Hematopoietic multipotent progenitor cell treated with erythropoietin and hydrocortisone succinate and interleukin-3 and kit ligand, for 15 days (in vitro differentiated cells): ENCODE measurements at regions not wholly inside any gene's neighbourhood (a gene's known extent, or its start where the extent isn't known, plus 50 kb on each side); places are given as distances from the start of the nearest gene placed in this dataset.

Experiments
- DNase-seq: peaks from one replicate; pipeline ENCODE4 v3.0.0-alpha.2; 2015; ENCODE audit warnings: low spot score

- no peak for DNase-seq
Measured at GRCh38 chr11:115695677-115696364, 191.6 kb upstream of the CADM1 start.

GRCh38 chr11:115693002-115693401 lies 188.8 kb upstream of the CADM1 start:
- no peak for DNase-seq

GRCh38 chr11:115691030-115691429 lies 186.8 kb upstream of the CADM1 start:
- no peak for DNase-seq

GRCh38 chr11:115687934-115688333 lies 183.7 kb upstream of the CADM1 start:
- DNase-seq = no peak

- no peak for DNase-seq
Measured at GRCh38 chr11:115684699-115685098, 180.5 kb upstream of the CADM1 start.

- no peak for DNase-seq
Measured at GRCh38 chr11:115684135-115684534, 179.9 kb upstream of the CADM1 start.

- DNase-seq = no peak
Measured at GRCh38 chr11:115682888-115683287, 178.7 kb upstream of the CADM1 start.

- no peak for DNase-seq
Measured at GRCh38 chr11:115682101-115682500, 177.9 kb upstream of the CADM1 start.

GRCh38 chr11:115679945-115680344 lies 175.7 kb upstream of the CADM1 start:
- no peak for DNase-seq

GRCh38 chr11:115678942-115679341 lies 174.7 kb upstream of the CADM1 start:
- DNase-seq = no peak

GRCh38 chr11:115677190-115677589 lies 173.0 kb upstream of the CADM1 start:
- DNase-seq = no peak

- DNase-seq = no peak
Measured at GRCh38 chr11:115676768-115677167, 172.6 kb upstream of the CADM1 start.

GRCh38 chr11:115676206-115676605 lies 172.0 kb upstream of the CADM1 start:
- DNase-seq = no peak

- DNase-seq = no peak
Measured at GRCh38 chr11:115674937-115675544, 170.8 kb upstream of the CADM1 start.

GRCh38 chr11:115674176-115674936 lies 170.1 kb upstream of the CADM1 start:
- no peak for DNase-seq

GRCh38 chr11:115673720-115674119 lies 169.5 kb upstream of the CADM1 start:
- DNase-seq = no peak

- no peak for DNase-seq
Measured at GRCh38 chr11:115672999-115673411, 168.8 kb upstream of the CADM1 start.

GRCh38 chr11:115672412-115672811 lies 168.2 kb upstream of the CADM1 start:
- no peak for DNase-seq

GRCh38 chr11:115670538-115671205 lies 166.5 kb upstream of the CADM1 start:
- no peak for DNase-seq

GRCh38 chr11:115665958-115666357 lies 161.7 kb upstream of the CADM1 start:
- DNase-seq = no peak

- no peak for DNase-seq
Measured at GRCh38 chr11:115665175-115665821, 161.1 kb upstream of the CADM1 start.

GRCh38 chr11:115664313-115664712 lies 160.1 kb upstream of the CADM1 start:
- no peak for DNase-seq
